HepG2 (cell line): ENCODE measurements at regions not wholly inside any gene's neighbourhood (a gene's known extent, or its start where the extent isn't known, plus 50 kb on each side); places are given as distances from the start of the nearest gene placed in this dataset.

Experiments used
- AGO1 ChIP-seq: fragments of 200-400 bp; formaldehyde crosslinking; IDR thresholded peaks from 2 replicates; pipeline ENCODE4 v1.6.1; 2017; ENCODE audit warnings: mild to moderate bottlenecking, low read depth, low read length, moderate library complexity; ENCODE audit not compliant: poor library complexity, severe bottlenecking
- BCL6 ChIP-seq: IDR thresholded peaks from 2 replicates; pipeline ENCODE4 v1.6.1; 2016; ENCODE audit warnings: missing genetic modification reagents, missing compliant biosample characterization
- CHD4 ChIP-seq: fragments of 200-600 bp; sonication (generic); IDR thresholded peaks from 2 replicates; pipeline ENCODE4 v1.7.0; 2017; ENCODE audit warnings: mild to moderate bottlenecking, low read length, borderline replicate concordance
- DPF2 ChIP-seq: sonication (generic); formaldehyde crosslinking; IDR thresholded peaks from 2 replicates; pipeline ENCODE4 v1.4.0; 2020; ENCODE audit warnings: mild to moderate bottlenecking, low read depth, missing genetic modification reagents, borderline replicate concordance
- HNRNPUL1 ChIP-seq: fragments of 200-400 bp; formaldehyde crosslinking; IDR thresholded peaks from 2 replicates; pipeline ENCODE4 v1.6.1; 2017; ENCODE audit warnings: low read depth, mild to moderate bottlenecking, low read length, moderate library complexity
- HOXA7 ChIP-seq: sonication (generic); formaldehyde crosslinking; IDR thresholded peaks from 2 replicates; pipeline ENCODE4 v1.8.1; 2022; ENCODE audit warnings: mild to moderate bottlenecking, missing genetic modification reagents, moderate library complexity
- MEIS2 ChIP-seq: sonication (generic); formaldehyde crosslinking; IDR thresholded peaks from 2 replicates; pipeline ENCODE4 v1.9.0; 2021; ENCODE audit warnings: mild to moderate bottlenecking, missing genetic modification reagents
- NFKBIZ ChIP-seq: IDR thresholded peaks from 2 replicates; pipeline ENCODE4 v1.6.1; 2018; ENCODE audit warnings: missing genetic modification reagents, missing compliant biosample characterization
- NR3C1 ChIP-seq: sonication (generic); formaldehyde crosslinking; IDR thresholded peaks from 2 replicates; pipeline ENCODE4 v1.4.0; 2020; ENCODE audit warnings: missing genetic modification reagents
- RBM39 ChIP-seq: fragments of 200-400 bp; formaldehyde crosslinking; IDR thresholded peaks from one replicate; pipeline ENCODE4 v1.6.1; 2018; ENCODE audit warnings: antibody characterized with exemption, mild to moderate bottlenecking, low read depth, low read length; ENCODE audit not compliant: poor library complexity, severe bottlenecking
- RFXANK ChIP-seq: IDR thresholded peaks from 2 replicates; pipeline ENCODE4 v1.6.1; 2016
- TCF7 ChIP-seq: sonication (generic); IDR thresholded peaks from 2 replicates; pipeline ENCODE4 v1.6.1; 2016; ENCODE audit warnings: antibody characterized with exemption, low read depth
- ZIK1 ChIP-seq: sonication (generic); formaldehyde crosslinking; IDR thresholded peaks from 2 replicates; pipeline ENCODE4 v1.5.0; 2020; ENCODE audit warnings: mild to moderate bottlenecking, low read depth, missing genetic modification reagents, borderline replicate concordance
- ZMYM2 ChIP-seq: sonication (generic); formaldehyde crosslinking; IDR thresholded peaks from 2 replicates; pipeline ENCODE4 v1.8.0; 2022; ENCODE audit warnings: mild to moderate bottlenecking, missing genetic modification reagents
- ZNF124 ChIP-seq: sonication (generic); formaldehyde crosslinking; IDR thresholded peaks from 2 replicates; pipeline ENCODE4 v1.4.0; 2020; ENCODE audit warnings: missing genetic modification reagents
- ZNF136 ChIP-seq: sonication (generic); formaldehyde crosslinking; IDR thresholded peaks from 2 replicates; pipeline ENCODE4 v1.8.1; 2022; ENCODE audit warnings: low read depth, mild to moderate bottlenecking, moderate library complexity, missing genetic modification reagents
- ZNF232 ChIP-seq: sonication (generic); formaldehyde crosslinking; IDR thresholded peaks from 2 replicates; pipeline ENCODE4 v1.4.0; 2020; ENCODE audit warnings: missing genetic modification reagents, borderline replicate concordance
- ZNF383 ChIP-seq: sonication (generic); formaldehyde crosslinking; IDR thresholded peaks from 2 replicates; pipeline ENCODE4 v1.4.0; 2020; ENCODE audit warnings: missing genetic modification reagents, mild to moderate bottlenecking, borderline replicate concordance
- ZNF552 ChIP-seq: sonication (generic); formaldehyde crosslinking; IDR thresholded peaks from 2 replicates; pipeline ENCODE4 v1.9.0; 2022; ENCODE audit warnings: missing genetic modification reagents, mild to moderate bottlenecking, borderline replicate concordance
- ZNF75D ChIP-seq: sonication (generic); formaldehyde crosslinking; IDR thresholded peaks from 2 replicates; pipeline ENCODE4 v1.8.1; 2023; ENCODE audit warnings: missing genetic modification reagents, mild to moderate bottlenecking, borderline replicate concordance
- ZNF792 ChIP-seq: IDR thresholded peaks from 2 replicates; pipeline ENCODE4 v1.6.1; 2016
- ZNF891 ChIP-seq: sonication (generic); formaldehyde crosslinking; IDR thresholded peaks from 2 replicates; pipeline ENCODE4 v1.5.0; 2020; ENCODE audit warnings: mild to moderate bottlenecking, missing genetic modification reagents
- ZSCAN12 ChIP-seq: sonication (generic); formaldehyde crosslinking; IDR thresholded peaks from 2 replicates; pipeline ENCODE4 v1.9.0; 2021; ENCODE audit warnings: mild to moderate bottlenecking, missing genetic modification reagents
- TF ChIP-seq, protein P1 (sequence below): sonication (generic); formaldehyde crosslinking; IDR thresholded peaks from 2 replicates; pipeline ENCODE4 v1.4.0; 2020; ENCODE audit warnings: missing genetic modification reagents, mild to moderate bottlenecking, borderline replicate concordance
- TF ChIP-seq, protein P2 (sequence below): sonication (generic); formaldehyde crosslinking; IDR thresholded peaks from 2 replicates; pipeline ENCODE4 v1.8.0; 2022; ENCODE audit warnings: missing genetic modification reagents, low read depth, mild to moderate bottlenecking, borderline replicate concordance
- TF ChIP-seq, protein P3 (sequence below): IDR thresholded peaks from 2 replicates; pipeline ENCODE4 v1.6.1; 2016; ENCODE audit warnings: missing biosample characterization, missing genetic modification reagents, low read depth
- TF ChIP-seq, protein P4 (sequence below): sonication (generic); formaldehyde crosslinking; IDR thresholded peaks from 2 replicates; pipeline ENCODE4 v1.8.0; 2022; ENCODE audit warnings: missing genetic modification reagents, mild to moderate bottlenecking, borderline replicate concordance

DNA sequence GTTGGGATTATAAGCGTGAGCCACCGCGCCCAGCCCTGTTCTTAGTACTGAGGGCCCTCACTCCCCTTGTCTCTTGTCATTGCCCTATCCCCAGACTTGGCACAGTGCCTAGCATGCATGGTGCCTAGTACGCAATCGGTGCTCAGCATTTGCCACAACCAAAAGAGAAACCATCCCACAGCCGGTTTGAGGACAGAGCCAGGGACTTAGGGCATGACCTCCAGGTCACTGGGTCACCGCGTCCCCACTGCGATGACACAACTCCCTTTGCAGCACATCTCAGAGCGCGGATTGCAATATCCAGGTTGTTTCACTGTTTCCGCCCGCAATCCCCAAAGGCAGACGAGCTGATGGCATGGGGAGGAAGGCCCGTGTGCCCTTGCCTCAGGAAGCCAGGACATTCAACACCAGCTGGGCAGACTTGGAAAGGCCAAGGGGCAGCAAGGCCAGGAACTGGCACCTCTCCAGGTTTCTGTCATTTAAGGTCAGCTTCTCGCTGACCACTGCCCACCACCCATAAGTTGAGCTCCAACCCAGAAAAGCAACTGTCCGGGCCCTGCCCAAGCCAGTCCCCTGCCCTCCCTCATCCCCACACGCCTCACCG, 274.5 kb downstream of the MRTFB start (continued):
- TF ChIP-seq ZIK1 (CRISPR knock-in tag) (no peak), ZNF232 (CRISPR knock-in tag) (no peak), AGO1 (no peak), ZNF124 (no peak), ZSCAN12 (CRISPR knock-in tag) (no peak), ZMYM2 (CRISPR knock-in tag) (no peak), ZNF792 (0 out of 2 replicates have a peak, but pooled peaks have one; percentile 34), ZNF136 (CRISPR knock-in tag) (no peak), ZNF891 (CRISPR knock-in tag) (peak; percentile 72), NFKBIZ (CRISPR knock-in tag) (no peak), CHD4 (no peak), HOXA7 (CRISPR knock-in tag) (no peak), ZNF552 (CRISPR knock-in tag) (no peak), TCF7 (no peak; the same call in 1 of the 2 replicates), RBM39 (peak; percentile 62), ZNF383 (CRISPR knock-in tag) (no peak), DPF2 (CRISPR knock-in tag) (no peak), ZNF75D (CRISPR knock-in tag) (no peak), NR3C1 (no peak), HNRNPUL1 (no peak), RFXANK (CRISPR knock-in tag) (no peak), BCL6 (CRISPR knock-in tag) (peak; percentile 81), MEIS2 (no peak)
- TF ChIP-seq, protein P1, sequence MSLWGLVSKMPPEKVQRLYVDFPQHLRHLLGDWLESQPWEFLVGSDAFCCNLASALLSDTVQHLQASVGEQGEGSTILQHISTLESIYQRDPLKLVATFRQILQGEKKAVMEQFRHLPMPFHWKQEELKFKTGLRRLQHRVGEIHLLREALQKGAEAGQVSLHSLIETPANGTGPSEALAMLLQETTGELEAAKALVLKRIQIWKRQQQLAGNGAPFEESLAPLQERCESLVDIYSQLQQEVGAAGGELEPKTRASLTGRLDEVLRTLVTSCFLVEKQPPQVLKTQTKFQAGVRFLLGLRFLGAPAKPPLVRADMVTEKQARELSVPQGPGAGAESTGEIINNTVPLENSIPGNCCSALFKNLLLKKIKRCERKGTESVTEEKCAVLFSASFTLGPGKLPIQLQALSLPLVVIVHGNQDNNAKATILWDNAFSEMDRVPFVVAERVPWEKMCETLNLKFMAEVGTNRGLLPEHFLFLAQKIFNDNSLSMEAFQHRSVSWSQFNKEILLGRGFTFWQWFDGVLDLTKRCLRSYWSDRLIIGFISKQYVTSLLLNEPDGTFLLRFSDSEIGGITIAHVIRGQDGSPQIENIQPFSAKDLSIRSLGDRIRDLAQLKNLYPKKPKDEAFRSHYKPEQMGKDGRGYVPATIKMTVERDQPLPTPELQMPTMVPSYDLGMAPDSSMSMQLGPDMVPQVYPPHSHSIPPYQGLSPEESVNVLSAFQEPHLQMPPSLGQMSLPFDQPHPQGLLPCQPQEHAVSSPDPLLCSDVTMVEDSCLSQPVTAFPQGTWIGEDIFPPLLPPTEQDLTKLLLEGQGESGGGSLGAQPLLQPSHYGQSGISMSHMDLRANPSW (CRISPR knock-in tag) = no peak
- TF ChIP-seq, protein P2, sequence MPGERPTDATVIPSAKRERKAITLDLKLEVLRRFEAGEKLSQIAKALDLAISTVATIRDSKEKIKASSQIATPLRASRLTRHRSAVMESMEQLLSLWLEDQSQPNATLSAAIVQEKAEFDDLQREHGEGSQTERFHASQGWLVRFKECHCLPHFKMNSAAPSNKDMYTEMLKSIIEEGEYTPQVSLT (CRISPR knock-in tag) = no peak
- TF ChIP-seq, protein P3, sequence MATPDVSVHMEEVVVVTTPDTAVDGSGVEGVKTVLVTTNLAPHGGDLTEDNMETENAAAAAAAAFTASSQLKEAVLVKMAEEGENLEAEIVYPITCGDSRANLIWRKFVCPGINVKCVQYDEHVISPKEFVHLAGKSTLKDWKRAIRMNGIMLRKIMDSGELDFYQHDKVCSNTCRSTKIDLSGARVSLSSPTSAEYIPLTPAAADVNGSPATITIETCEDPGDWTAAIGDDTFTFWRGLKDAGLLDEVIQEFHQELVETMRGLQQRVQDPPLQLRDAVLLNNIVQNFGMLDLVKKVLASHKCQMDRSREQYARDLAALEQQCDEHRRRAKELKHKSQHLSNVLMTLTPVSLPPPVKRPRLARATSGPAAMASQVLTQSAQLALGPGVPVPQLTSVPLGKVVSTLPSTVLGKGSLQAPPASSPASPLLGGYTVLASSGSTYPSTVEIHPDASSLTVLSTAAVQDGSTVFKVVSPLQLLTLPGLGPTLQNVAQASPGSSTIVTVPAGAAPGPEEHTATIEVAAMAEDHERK = no peak
- TF ChIP-seq, protein P4, sequence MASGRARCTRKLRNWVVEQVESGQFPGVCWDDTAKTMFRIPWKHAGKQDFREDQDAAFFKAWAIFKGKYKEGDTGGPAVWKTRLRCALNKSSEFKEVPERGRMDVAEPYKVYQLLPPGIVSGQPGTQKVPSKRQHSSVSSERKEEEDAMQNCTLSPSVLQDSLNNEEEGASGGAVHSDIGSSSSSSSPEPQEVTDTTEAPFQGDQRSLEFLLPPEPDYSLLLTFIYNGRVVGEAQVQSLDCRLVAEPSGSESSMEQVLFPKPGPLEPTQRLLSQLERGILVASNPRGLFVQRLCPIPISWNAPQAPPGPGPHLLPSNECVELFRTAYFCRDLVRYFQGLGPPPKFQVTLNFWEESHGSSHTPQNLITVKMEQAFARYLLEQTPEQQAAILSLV (CRISPR knock-in tag) = no peak
